ENCODE measurements at regions not wholly inside any gene's neighbourhood (a gene's known extent, or its start where the extent isn't known, plus 50 kb on each side); places are given as distances from the start of the nearest gene placed in this dataset.

DNA sequence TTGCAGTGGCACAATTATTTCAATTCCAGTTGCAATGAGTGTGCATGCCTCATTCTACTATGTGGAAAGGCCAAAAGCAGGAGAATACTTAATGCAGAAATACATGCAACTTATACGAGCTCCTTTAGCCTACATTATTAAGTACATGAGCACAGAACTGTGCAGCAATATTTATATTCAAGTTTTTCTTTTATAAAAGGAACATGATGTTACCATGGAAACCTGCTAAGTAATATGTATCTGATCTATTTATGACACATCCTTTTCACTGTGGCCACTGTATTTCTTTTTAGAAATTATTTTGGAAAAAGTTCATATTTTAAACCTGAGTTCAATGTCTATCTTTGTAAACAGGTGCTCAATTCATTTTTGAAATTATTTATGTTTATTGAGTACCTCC lies 88.9 kb downstream of the ELAPOR2 start:
- TF ChIP-seq EZH2 (IDR thresholded peaks at IDR 0.05; ENCODE audit: insufficient read depth, poor library complexity, severe bottlenecking) (no peak), EZH2phosphoT487 (IDR thresholded peaks at IDR 0.05; ENCODE audit: insufficient read depth, low read depth) (no peak)
